Superior temporal gyrus (tissue), 1 donor: ENCODE measurements at regions not wholly inside any gene's neighbourhood (a gene's known extent, or its start where the extent isn't known, plus 50 kb on each side); places are given as distances from the start of the nearest gene placed in this dataset.

Experiments
- DNase-seq: peaks from one replicate; pipeline ENCODE4 v3.0.0-alpha.2; 2016; ENCODE audit errors: extremely low spot score

DNA sequence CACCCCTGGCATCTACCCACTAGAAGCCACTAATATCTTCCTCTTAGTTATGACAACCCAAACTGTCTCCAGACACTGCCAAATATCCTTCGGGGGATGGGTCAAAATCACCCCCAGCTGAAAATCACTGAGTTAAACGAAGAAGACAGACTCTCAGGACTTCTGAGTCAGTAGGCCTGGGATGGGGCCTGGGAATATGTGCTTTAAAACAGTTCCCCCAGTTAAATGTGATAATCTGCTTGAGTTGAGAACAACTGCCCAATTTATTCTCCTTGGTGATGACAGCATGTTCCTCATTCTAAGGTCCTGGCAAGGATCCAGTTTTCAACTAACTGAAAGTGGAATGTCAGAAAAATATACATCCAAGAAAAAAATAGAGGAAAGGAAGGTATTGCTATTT, 52.4 kb downstream of the CBLL2 start:
- no peak for DNase-seq

DNA sequence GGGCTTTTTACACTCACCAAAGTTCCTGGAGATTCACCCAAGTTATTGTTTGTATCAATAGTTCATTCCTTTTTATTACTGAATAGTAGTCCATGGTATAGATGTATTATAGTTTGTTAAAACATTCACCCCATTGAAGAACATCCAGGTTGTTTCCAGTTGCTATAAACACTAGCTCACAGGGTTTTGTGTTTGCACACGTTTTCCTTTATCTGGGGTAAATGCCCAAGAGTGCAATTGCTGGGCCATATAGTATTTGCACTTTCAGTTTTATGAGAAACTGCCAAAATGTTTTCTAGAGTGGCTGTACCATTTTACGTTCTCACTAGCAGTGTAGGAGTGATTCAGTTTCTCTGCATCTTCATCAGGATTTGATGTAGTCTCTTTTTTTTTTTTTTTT, 57.1 kb downstream of the CBLL2 start:
- no peak for DNase-seq

DNA sequence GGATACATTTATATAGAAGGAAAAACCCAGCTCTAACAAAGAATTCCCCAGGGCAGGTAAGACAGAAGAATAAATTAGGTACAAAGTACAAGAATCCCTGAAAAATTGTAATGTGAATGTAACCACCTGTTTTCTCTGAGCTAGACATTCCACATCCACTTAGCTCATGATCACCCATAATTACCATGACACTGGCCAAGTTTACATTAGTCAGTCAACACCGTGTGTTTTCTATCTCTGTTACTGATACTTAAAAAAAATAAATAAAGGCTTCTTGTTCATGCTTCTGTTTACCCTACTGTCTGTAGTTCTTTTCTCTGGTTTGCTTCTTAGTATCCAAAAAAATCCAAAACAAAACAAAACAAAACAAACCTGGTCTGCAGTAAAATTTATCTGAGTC, 66.0 kb downstream of the CBLL2 start:
- no peak for DNase-seq

DNA sequence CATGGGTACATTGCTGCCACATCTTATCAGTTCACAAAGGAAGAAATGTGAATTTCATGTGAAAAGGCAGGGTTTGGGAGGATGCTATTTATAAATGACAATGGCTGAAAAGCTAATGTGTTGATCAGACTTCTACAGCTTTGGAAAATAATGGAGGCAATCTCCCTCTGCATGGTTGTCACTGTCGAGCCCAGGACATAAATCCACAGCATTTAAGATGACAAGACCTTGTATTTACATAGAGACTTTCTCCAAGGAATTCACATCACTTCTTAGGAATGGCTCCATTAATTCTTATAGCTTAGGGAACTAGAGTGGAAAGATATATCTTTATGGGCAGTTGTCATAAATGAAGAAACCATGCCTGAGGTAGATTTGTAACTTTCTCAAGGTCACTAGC, 66.7 kb downstream of the CBLL2 start:
- DNase-seq: no peak

DNA sequence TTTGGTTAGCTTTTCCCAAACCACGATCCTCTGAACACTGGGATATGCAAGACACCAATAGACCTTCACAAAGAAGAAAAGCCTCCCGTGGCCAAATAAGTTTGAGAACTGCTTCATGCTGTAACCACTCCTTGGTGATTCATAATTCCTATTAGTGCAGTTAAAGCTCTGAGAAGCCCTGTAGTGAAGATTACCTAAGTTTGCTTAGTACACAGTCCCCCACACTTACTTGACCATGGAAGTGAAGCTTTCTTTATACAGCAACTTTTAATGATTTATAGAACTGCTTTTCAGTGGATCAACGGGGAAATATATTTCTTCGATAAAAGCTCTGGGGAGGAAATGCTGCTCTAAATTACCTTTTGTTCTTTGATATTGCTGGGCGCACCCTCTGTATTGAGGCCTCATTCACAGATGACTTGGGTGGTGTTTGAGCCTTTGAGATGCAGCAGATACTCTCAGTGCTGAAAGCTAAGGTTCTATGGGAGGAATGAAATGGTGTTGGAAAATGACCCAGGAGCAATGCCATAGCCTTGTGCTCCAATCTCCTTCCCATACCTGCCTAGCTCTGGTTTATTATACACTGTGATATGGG, 67.4 kb downstream of the CBLL2 start:
- no peak for DNase-seq

DNA sequence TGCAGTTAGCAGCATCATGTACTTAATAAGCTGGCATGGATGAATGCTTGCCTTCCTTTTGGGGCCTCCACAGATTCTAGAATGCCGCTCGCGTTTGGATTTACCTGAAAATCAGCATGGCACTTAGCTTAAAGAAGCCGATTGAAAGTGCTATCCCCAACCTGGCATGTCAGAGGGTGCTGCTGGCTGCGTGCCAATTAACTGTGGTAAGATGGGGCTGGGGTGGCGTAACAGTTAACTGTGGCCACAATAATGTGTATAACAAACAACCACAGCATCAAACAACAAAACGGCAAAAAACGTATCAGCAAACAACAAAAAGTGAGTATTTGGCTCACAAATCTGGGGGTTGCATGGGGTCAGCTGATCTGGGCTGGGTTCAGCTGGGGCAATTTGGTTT, 70.5 kb downstream of the CBLL2 start:
- no peak for DNase-seq

DNA sequence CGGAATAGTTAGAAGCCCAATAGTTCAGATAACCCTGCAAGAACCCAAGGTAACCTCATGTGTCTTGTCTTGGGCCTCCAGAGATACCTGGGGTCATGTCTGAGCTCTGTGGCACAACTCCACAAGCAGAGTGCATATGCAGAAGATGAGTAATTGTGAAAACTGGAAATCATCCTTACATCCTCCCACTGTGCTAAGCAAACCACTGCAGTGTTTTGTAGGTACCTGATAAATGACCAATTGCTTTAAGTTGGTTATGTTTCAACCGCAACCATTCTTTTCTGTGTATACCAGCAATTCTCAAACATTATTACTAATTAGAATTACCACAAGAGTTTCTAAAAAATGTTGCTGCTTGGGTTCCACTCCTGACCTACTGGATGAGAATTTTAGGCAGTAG, 73.2 kb downstream of the CBLL2 start:
- DNase-seq: no peak

DNA sequence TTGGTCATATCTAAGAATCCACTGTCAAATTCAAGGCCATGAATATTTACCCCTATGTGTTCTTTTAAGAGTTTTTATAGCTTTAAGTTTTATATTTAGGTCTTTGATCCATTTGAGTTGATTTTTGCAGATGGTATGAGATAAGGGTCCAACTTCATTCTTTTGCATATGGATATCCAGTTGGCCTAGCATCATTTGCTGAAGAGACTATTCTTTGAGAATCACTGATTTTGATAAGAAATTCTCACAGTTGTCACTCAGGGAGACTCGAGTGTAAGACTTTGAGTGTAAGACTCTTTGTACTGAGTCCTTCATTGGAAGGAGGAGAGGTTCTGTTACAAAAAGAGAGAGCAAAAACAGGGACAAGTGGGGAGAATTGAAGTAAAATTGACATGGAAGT, 74.8 kb downstream of the CBLL2 start:
- no peak for DNase-seq

DNA sequence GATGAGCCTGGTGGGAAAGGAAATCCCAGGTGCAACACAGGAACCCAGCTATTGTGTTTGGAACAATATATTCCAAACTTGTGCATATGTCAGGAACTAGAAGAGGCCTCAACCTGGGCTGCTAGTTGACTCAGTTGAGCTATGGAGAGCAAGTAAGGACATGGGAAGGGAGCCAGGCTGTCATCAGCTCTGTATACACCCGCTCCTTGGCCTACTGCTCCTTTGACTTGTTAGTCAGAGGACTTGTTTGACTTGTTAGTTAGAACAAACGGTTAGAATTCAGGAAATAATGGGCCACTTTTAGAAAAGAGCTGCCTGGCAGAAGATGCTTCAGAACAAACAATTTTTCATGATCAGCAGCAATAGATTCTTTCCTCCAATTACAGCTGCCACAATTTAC, 76.4 kb downstream of the CBLL2 start:
- DNase-seq: no peak

DNA sequence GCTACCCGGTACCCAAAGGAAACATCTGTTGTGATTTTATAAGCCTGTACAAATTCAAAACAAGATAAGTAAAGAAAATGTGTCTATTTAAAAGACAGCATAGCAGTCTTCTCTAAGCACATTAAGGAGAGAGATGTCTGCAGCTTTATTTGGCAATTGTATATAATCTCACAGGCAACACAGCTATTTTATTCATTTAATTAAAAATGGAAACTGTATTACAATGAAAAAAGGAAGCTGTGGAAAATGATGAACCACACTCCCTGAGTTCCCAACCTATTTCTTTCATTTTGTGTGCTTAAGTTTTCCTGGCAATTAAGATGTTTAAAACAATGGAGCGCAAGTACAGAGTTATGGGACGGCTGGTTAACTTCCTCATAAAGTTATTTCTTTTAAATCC, 78.4 kb downstream of the CBLL2 start:
- no peak for DNase-seq

DNA sequence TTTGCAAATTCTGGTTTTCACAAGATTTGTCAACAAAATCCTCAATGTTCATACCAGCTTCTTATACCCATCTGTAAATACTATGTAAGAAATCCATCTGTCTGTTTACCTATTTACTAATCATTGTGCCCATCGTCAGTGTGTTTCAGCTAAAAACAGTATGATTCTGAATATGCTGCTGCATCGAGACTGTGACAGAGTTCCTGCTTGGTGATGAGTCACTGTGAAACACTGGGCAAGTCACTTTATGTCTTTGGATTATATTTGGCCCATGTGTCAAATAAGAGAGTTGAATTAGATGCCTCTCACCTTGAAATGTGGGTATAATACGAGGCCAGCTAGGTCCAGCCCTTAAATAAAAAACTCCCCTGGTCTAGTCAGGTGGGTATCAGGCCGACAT, 79.3 kb downstream of the CBLL2 start:
- DNase-seq: no peak

DNA sequence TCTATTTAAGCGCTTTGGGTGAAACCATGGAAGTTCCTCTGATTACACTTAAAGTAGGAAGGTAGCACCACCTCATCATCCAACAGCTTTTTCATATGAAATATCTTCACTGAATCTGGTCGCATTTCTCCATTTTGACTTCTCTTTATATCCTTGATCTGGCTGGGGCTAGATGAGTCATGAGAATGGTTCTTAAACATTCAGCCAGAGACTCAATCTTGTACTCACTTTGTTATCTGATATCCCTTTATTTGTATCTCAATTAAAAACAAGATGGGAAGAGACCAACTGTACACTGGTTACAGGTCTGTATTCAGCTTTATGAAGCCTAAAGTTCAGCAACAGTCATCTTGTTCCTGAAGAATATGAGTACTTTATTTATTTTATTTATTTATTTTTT, 84.9 kb downstream of the CBLL2 start:
- no peak for DNase-seq

DNA sequence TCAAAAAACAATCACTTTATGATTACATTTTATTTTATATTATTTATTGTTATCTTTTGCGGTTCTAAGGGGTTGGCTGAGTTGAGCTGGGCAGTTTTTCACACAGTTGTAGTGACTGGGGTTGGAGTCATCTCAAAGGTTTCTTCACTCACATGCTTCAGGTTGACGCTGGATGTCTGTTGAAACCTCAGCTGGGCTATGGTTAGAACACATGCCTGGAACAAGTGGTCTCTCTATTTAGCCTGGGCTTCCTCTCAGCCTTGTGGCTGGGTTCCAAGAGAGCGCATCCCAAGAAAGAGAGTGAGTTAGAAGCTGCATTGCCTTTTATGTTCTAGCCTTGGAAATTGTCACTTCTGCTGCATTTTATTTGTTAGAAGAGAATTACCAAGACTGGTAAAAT, 87.4 kb downstream of the CBLL2 start:
- DNase-seq: no peak

DNA sequence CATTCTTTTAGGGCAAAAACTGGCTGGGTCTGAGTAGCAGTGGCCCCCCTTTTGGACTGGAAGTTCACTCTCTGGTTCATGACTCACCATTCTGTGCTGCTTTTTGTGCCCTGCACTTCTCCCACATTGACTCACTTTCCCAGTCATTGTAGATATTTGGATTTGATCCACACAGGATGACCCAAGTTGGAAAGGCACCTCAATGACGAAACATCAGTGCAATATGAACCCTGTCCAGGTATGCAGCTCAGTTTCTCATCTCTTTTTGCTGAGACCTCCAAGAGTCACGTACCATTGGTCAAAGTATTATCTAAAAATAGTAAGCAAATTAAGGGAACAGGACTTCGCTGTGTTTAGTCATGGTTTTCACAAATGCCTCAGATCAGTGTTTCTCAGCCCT, 92.7 kb downstream of the CBLL2 start:
- no peak for DNase-seq

DNA sequence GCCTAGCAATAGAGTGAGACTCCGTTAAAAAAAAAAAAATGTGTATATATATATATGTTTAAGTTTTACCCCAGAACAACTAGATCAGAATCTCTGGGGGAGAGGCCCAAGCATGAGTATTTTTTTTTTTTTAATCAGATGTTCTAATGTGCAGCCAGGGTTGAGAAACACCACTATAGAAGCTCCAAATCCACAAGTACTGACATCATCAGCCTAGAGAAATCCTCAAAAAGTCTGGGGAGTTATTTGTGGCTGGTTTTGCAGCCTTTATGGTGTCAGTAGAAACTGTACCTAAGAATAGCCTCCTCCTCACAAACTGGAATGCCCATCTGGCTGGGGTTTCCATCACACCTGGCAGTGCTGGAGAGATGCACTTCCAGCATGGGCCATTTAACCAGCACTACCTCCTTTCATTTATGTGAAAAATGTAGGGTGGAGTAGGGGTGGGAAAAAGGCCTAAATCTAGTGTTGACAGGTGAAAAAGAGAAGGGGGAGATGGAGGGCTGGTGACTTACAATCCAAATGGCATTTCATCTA, 93.5 kb downstream of the CBLL2 start:
- DNase-seq: no peak

DNA sequence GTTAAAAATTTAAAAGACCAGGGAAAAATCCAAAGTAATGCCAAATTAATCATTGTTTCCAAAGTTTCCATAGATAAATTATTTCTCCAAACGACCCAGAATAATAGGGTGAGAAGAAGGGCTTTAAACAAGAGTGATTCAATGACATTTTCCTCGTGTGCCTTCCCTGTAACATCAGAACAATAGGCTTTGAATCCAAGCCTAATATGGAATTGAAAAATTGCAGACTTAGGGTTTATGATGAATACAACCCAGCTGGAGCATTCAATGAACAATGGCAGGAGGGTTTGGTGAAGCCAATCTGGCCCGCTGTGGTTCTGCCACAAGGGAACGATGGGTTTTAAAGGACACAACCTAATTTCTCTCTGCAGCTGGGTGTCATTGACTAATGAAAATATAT, 94.2 kb downstream of the CBLL2 start:
- DNase-seq: no peak

DNA sequence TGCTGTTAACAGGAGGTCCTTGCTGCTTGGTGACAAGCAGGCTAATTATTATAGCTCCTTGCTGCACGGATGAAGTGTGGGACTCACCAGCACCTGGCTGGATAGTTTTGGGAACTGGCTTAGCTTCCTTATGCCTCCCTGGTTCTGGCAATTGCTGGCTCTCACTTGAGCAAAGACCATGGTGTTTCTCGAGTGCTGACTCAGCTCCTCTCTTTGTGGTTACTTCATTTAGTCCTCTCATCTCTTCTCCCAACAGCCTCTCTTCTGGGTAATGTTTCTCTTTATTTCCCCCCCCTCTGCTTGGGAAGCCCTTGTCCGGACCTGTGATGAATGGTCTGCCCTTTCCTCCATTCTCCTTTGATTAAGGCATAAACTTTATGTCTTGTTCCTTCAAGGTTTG, 100.4 kb downstream of the CBLL2 start:
- DNase-seq: no peak

DNA sequence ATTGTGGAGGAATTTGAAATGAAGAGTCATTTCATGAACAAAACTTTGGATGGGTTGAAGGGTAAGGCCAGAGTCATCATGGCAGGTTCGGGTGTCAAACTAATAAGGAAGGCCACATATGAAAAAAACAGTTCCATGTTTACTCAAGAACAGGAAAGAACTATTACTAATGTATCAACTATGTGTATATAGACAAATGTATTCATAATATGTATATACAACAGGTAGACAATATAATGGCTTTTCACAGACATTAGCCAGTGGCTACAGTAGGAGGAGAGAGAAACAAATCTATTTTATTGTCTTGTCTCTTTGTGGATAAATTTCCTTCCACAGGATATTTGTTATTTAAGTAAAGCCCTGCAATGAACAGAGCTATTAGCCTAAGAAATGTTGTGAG, 101.1 kb downstream of the CBLL2 start:
- no peak for DNase-seq

DNA sequence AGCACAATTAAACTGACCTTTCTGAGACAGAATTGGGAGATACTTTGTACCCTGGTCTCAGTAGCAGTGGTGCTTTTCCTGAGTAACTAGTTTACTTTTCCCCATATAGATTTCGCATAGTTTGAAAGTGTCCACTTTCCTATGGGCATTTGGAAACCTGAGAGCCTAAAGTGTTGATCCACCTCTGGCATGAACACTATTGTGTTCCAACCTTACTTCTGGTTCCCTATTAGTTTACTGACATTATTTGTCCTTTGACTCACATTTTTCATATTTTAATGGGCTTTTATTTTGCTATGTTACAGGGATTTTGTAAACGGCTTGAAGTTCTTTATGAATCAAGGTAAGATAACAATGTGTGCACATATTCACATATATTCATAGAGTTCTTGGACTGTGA, 103.7 kb downstream of the CBLL2 start:
- no peak for DNase-seq

DNA sequence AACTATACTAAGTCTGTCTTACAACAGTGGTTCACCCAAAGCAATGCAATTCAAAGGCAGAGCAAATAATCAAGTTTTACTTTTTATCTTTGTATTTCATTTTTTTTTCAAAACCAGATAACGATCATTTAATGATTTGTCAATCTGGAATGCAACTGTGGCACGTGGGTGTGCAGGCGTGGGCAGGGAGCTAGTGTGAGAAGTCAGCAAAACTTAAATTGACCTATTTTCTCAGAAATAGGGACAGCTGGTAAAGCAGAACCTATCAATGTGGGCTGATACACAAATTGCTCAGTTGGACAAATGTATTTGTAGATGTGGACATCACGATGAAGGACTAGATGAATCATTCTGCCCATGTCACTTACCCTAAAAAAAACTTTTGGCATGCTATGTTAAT, 105.6 kb downstream of the CBLL2 start:
- no peak for DNase-seq

DNA sequence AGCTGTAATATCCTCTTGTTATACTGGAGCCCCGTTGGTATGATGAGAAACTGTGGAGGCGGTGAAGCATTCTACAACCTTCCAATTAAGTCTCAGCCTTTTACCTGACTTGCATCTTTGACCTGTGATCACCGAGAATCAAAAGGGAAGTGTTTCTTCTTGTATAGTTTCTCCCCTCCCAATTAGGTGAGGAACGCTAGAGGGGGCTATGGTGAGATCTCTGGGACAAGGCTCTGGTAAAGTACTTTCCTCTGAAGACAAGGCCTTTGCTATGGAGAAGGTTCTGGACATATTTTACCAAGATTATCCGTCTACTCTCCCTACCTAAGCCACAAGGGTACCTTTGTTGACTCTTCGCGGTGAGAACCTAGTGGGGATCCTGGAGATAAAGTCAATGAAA, 111.3 kb downstream of the CBLL2 start:
- no peak for DNase-seq

DNA sequence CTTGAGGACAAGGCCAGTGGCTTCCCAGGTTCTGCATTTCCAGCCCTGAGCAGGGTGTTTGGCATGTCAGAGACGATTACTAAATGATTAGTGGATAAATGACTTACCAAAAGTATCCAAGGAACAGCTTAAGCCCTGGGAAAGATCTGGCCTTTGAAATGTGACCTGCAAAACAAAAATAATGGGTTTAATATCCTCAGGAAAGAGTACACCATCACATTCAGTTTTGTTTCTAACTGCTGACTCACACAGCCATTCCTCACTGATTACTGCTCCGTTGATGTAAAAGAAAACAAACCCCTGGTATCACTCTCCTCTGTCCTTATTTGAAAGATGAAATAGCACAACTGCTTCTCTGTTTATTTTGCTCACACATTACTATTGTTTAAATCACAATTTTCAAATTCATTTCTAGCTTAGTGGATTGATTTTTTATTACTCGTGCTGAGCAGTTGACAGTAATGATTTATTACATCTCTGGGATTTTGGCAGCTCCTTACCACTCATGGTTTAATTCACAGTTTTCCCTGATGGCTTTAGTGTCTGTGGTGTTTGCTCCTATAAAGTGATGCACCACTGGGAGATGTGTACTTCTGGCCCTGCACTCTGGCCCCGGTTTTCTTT, 117.0 kb downstream of the CBLL2 start:
- DNase-seq: no peak

DNA sequence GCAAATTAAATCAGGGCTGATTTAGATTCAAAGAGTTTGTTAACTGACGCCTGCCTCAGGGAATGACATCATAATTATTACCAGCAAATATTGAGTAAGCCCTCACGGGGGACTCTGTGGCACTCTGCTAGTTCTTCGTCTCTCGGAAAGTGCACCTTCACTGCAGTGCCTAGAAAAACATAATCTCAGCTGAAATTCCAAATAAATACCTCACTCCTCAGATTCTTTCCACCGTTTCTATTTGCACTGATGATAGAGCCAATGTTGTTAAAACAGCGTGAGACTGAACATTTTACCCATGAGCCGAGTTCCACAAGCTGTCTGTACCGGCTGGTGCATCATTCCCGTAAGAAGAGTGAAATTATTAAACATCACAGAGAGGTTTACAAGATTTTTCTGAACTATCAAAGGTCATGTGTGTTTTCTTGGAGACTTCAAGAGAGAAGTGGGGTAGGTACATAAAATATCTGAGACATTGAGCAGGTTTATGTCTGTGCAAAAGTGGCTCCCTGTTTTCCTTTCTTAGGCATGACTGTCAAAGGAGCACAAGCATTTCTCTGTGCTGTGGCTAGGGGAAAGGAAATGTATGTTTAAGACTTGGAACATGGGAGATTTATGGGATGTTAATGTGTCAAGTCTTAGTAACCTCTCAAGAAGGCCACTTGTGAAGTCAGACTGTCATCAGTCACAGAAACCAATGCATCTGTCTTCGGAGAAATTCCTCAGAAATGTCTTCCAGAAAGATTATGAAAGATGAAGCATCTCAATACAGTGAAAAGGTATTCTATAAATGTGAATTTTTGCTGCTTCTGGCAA, 119.6 kb downstream of the CBLL2 start:
- DNase-seq: no peak
